Heart left ventricle (tissue), 13 donors: ENCODE measurements at regions not wholly inside any gene's neighbourhood (a gene's known extent, or its start where the extent isn't known, plus 50 kb on each side); places are given as distances from the start of the nearest gene placed in this dataset.

Experiments used
- CTCF ChIP-seq, 12 donors: fragments of 200-600 bp; sonication (generic) in 4 of 12; IDR thresholded peaks; one replicate each; pipeline versions ENCODE4 v1.5.0 to v1.8.0; 2018 to 2022; ENCODE audit warnings: antibody characterized with exemption in 12 of 12, mild to moderate bottlenecking in 5 of 12
- POLR2A ChIP-seq, 2 donors: fragments of 450-650 bp; IDR thresholded peaks; one replicate each; pipeline ENCODE4 v1.6.1; 2017; ENCODE audit warnings: antibody characterized with exemption in 2 of 2, mild to moderate bottlenecking in 2 of 2, moderate library complexity in 2 of 2
- donor health status: ischemic (EF 13 %, LVEDD 7.1; RV severe dilation, severe dysfunction).
- donor health status: DM: no; HTN: yes; CAD: no.
- donor health status: DM: no; HTN: no; CAD: no.
- donor health status: ischemic (EF 25% LVEDD 6.9; RV normal size, moderate dysfunction).
- donor health status: ischemic (EF 25% LVEDD 5.7; RV mildly dilated, moderate dysfunction).
- donor health status: ischemic (EF 35%, LVEDD 5.7; RV mildly dilated, moderate dysfunction).
- donor health status: nonischemic (EF 11% LVEDD 7.7; RV severe dilation, severe dysfunction).
- donor health status: DM: yes; HTN: yes; CAD: no.
- donor health status: PGD.
- donor health status: ischemic (EF 29% LVEDD 5.4; RV normal size, mild dysfunction).
- donor health status: nonischemic (EF 23%, LVEDD 6.1; RV moderate dilation, normal function).

GRCh38 chr2:6657136-6657535 is 208.6 kb downstream of the CMPK2 start:
- no peak for TF ChIP-seq POLR2A (IDR thresholded peaks at IDR 0.05)
- no peak for TF ChIP-seq CTCF (IDR thresholded peaks at IDR 0.05)
